GM12878 (cell line): ENCODE measurements at regions not wholly inside any gene's neighbourhood (a gene's known extent, or its start where the extent isn't known, plus 50 kb on each side); places are given as distances from the start of the nearest gene placed in this dataset.

Experiments used
- ATAC-seq: fragments of 200-7000 bp; cut with Tn5 transposase; 3 replicates; pipeline ENCODE4 v1.9.1; 2020; ENCODE audit warnings: mild to moderate bottlenecking, moderate library complexity
- BruUV-seq: library from RNA; stranded (reverse); fragments of 400-500 nt; replicated peaks from 2 replicates; lab custom pipeline; 2021; lab: Mats Ljungman, UMichigan
- CTCF ChIA-PET: fragments of 300-600 bp; sonication (Branson Sonifier 250); formaldehyde crosslinking; extraction: SDS; loops from one replicate; lab custom pipeline; 2021; ENCODE audit warnings: inconsistent platforms; lab: Yijun Ruan, JAX
- POLR2A ChIA-PET: fragments of 350-600 bp; formaldehyde crosslinking; extraction: SDS; loops from one replicate; lab custom pipeline; 2021; ENCODE audit warnings: inconsistent platforms; lab: Charles Lee
- RAD21 ChIA-PET: fragments of 300-600 bp; sonication (Branson Sonifier 250); formaldehyde crosslinking; loops from one replicate; lab custom pipeline; 2023; ENCODE audit warnings: antibody characterized with exemption; ENCODE audit not compliant: unreplicated experiment; lab: Charles Lee
- SMC1A ChIA-PET: fragments of 300-600 bp; sonication (Branson Sonifier 250); formaldehyde crosslinking; loops from one replicate; lab custom pipeline; 2023; ENCODE audit not compliant: unreplicated experiment, uncharacterized antibody; lab: Charles Lee
- DNase-seq: peaks from one replicate; pipeline ENCODE4 v3.0.0-alpha.2; 2011; ENCODE audit warnings: low read depth, low spot score
- FAIRE-seq: peaks from 3 replicates; lab custom pipeline; 2011; peaks lifted over from hg19 to GRCh38; lab: Jason Lieb, UNC
- H2AFZ ChIP-seq: 2 replicates; pipeline ENCODE4 v1.6.0; 2011; ENCODE audit warnings: low read depth, low read length, control low read depth; ENCODE audit not compliant: control insufficient read depth
- H3K27ac ChIP-seq: 2 replicates; pipeline ENCODE4 v1.5.1; 2011; ENCODE audit warnings: control low read depth; ENCODE audit not compliant: control insufficient read depth, insufficient read depth
- H3K27me3 ChIP-seq, 2 experiments: replicated peaks in 1 of 2; 2 replicates each; pipeline versions ENCODE4 v1.6.0 to v1.6.1; 2011; ENCODE audit warnings: low read length in 1 of 2; ENCODE audit not compliant: control insufficient read depth in 2 of 2, insufficient read depth in 2 of 2
- H3K36me3 ChIP-seq, 2 experiments: 2 replicates each; pipeline ENCODE4 v1.5.1; 2011; ENCODE audit warnings: low read length in 1 of 2; ENCODE audit not compliant: control insufficient read depth in 2 of 2, insufficient read depth in 2 of 2
- H3K4me1 ChIP-seq: 2 replicates; pipeline ENCODE4 v1.6.1; 2011; ENCODE audit warnings: mild to moderate bottlenecking, low read length, moderate library complexity, mixed read lengths; ENCODE audit not compliant: control insufficient read depth, insufficient read depth
- H3K4me2 ChIP-seq: 2 replicates; pipeline ENCODE4 v1.6.0; 2011; ENCODE audit warnings: control low read depth; ENCODE audit not compliant: control insufficient read depth, insufficient read depth
- H3K4me3 ChIP-seq: fragments of 200-600 bp; sonication (generic); 2 replicates; pipeline ENCODE4 v1.5.1; 2016
- H3K79me2 ChIP-seq: 2 replicates; pipeline ENCODE4 v1.6.0; 2011; ENCODE audit warnings: low read length; ENCODE audit not compliant: control insufficient read depth, insufficient read depth
- H3K9ac ChIP-seq: 2 replicates; pipeline ENCODE4 v1.8.0; 2011; ENCODE audit warnings: low read length, control low read depth, mixed read lengths; ENCODE audit not compliant: control insufficient read depth, insufficient read depth
- H3K9me3 ChIP-seq: replicated peaks from 3 replicates; pipeline ENCODE4 v1.5.1; 2011; ENCODE audit warnings: mild to moderate bottlenecking, low read length; ENCODE audit not compliant: control insufficient read depth, insufficient read depth
- H4K20me1 ChIP-seq: 2 replicates; pipeline ENCODE4 v1.6.0; 2011; ENCODE audit not compliant: control insufficient read depth, insufficient read depth
- ASH2L ChIP-seq: fragments of 300-600, 200-600 bp; sonication (generic); IDR thresholded peaks from 2 replicates; pipeline ENCODE4 v1.6.1; 2017; ENCODE audit warnings: low read depth, mild to moderate bottlenecking, borderline replicate concordance
- CBX3 ChIP-seq: fragments of 200-600 bp; sonication (generic); IDR thresholded peaks from 2 replicates; pipeline ENCODE4 v1.6.1; 2016; ENCODE audit warnings: low read depth, borderline replicate concordance
- EP300 ChIP-seq, 2 experiments: fragments of 150-350 bp in 1 of 2; IDR thresholded peaks; 2 replicates each; pipeline ENCODE4 v1.6.1; 2011 to 2012; ENCODE audit warnings: low read depth in 2 of 2, low read length in 2 of 2, borderline replicate concordance in 1 of 2, improper control_type of control experiment in 1 of 2, inconsistent platforms in 1 of 2; ENCODE audit not compliant: control insufficient read depth in 1 of 2
- FOS ChIP-seq: IDR thresholded peaks from 3 replicates; pipeline ENCODE4 v1.6.1; 2011; ENCODE audit warnings: borderline replicate concordance; ENCODE audit not compliant: insufficient read length; ENCODE audit errors: extremely low read depth
- HDAC6 ChIP-seq: fragments of 200-600 bp; sonication (generic); IDR thresholded peaks from one replicate; pipeline ENCODE4 v1.8.0; 2017; ENCODE audit warnings: antibody characterized with exemption; ENCODE audit not compliant: unreplicated experiment
- MTA3 ChIP-seq: IDR thresholded peaks from 2 replicates; pipeline ENCODE4 v1.6.1; 2012; ENCODE audit warnings: low read length, inconsistent platforms, borderline replicate concordance
- SPI1 ChIP-seq: IDR thresholded peaks from 2 replicates; pipeline ENCODE4 v1.6.1; 2011; ENCODE audit warnings: low read depth, mild to moderate bottlenecking, low read length, moderate library complexity, borderline replicate concordance; ENCODE audit not compliant: insufficient read depth
- WRNIP1 ChIP-seq: IDR thresholded peaks from 2 replicates; pipeline ENCODE4 v1.6.1; 2011; ENCODE audit warnings: low read depth, low read length, improper control_type of control experiment, borderline replicate concordance
- ZBTB33 ChIP-seq: fragments of 450-650 bp; IDR thresholded peaks from 2 replicates; pipeline ENCODE4 v1.6.1; 2017; ENCODE audit warnings: mild to moderate bottlenecking
- WGBS: methylation state at CpG from one replicate; pipeline ENCODE4 v1.1.6; 2016; ENCODE audit warnings: low lambda C conversion rate; ENCODE audit not compliant: insufficient replicate concordance, insufficient coverage; ENCODE audit errors: missing lambda C conversion rate; 5-methylcytosine and 5-hydroxymethylcytosine counted together
- in situ Hi-C: fragments of 300-500 bp; cut with MboI; formaldehyde crosslinking; loops from 9 replicates; pipeline ENCODE4 v1.14.3; 2018; ENCODE audit warnings: mixed read lengths
- intact Hi-C: fragments of 100-400 bp; cut with micrococcal nuclease; formaldehyde crosslinking; loops from one replicate; pipeline ENCODE4 v1.14.2; 2022; ENCODE audit not compliant: unreplicated experiment
- TF ChIP-seq, protein P1 (sequence below): fragments of 450-650 bp; conservative IDR thresholded peaks from 2 replicates; pipeline ENCODE4 v1.6.1; 2017; ENCODE audit warnings: mild to moderate bottlenecking, moderate library complexity
- TF ChIP-seq, protein P2 (sequence below): fragments of 450-650 bp; IDR thresholded peaks from 2 replicates; pipeline ENCODE4 v1.6.1; 2016; ENCODE audit warnings: mild to moderate bottlenecking

- ChIA-PET RAD21 (no interaction called here), CTCF (interaction anchor here (0.6 to 1.3 kb wide), 2 partner anchors 17 to 178 kb away, joined by 3 to 4 read pairs; no protein-coding TSS in a partner anchor)
These were observed 397.9 kb upstream of the GOLIM4 start for GRCh38 chr3:168493412-168494205.

DNA sequence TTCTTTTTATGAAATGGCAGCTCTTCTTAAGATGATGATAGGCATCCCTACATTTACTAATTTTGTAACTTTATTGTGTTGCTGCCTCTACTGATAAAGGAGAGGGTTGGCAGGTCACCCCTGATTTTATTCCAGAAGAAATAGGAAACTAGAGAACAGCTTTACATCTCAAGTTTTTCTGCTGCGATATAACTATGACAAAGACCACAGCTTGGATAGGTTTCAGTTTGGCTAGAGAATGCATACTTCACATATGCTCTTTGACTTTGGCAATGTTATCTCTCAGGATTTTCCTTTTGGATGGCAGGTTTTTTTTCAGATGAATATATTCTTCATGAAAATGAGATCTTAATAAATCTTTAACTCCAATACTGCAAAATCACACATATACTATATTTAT, 395.3 kb upstream of the GOLIM4 start:
- H3K36me3 ChIP-seq: no peaks in the 10 kb centered on the region
- BruUV-seq: no TSS peak
- no peaks in the 10 kb centered on the region for H3K9me3 ChIP-seq
- H3K27ac ChIP-seq: no peak overlapping the region
- no peak for DNase-seq
- SMC1A ChIA-PET: interaction anchor here (1.0 to 3.1 kb wide), 3 partner anchors 8 to 58 kb away, joined by 3 to 11 read pairs (median 5); no protein-coding TSS in a partner anchor
- no peaks in the 10 kb centered on the region; a peak in 1 of 4 replicates for H3K27me3 ChIP-seq
- H2AFZ ChIP-seq: no peak overlapping the region
- POLR2A ChIA-PET: interaction anchor here (0.6 kb wide), 1 partner anchor 123 kb away, joined by 3 read pairs; no protein-coding TSS in a partner anchor
- H4K20me1 ChIP-seq: no peaks in the 10 kb centered on the region
- no peaks in the 10 kb centered on the region for H3K79me2 ChIP-seq
- no peak overlapping the region for H3K4me3 ChIP-seq
- FAIRE-seq: no peak
- no peaks in the 10 kb centered on the region for H3K4me1 ChIP-seq
- intact Hi-C loops: no loop called here
- RAD21 ChIA-PET: no interaction called here
- 56% methylated on average over 1 of the region's 1 CpG for WGBS
- in situ Hi-C loops: no loop called here
- no peak overlapping the region for H3K9ac ChIP-seq
- ATAC-seq: no peak
- H3K4me2 ChIP-seq: no peak overlapping the region
- CTCF ChIA-PET: no interaction called here
- TF ChIP-seq FOS (no peak), ZBTB33 (no peak), ASH2L (no peak), MTA3 (no peak), HDAC6 (no peak), CBX3 (no peak), EP300 (IDR thresholded peaks at IDR 0.05; ENCODE audit: borderline replicate concordance in 1 of 2, control insufficient read depth in 1 of 2, low read depth in 2 of 2, low read length in 2 of 2) (no peak)
- TF ChIP-seq, protein P1, sequence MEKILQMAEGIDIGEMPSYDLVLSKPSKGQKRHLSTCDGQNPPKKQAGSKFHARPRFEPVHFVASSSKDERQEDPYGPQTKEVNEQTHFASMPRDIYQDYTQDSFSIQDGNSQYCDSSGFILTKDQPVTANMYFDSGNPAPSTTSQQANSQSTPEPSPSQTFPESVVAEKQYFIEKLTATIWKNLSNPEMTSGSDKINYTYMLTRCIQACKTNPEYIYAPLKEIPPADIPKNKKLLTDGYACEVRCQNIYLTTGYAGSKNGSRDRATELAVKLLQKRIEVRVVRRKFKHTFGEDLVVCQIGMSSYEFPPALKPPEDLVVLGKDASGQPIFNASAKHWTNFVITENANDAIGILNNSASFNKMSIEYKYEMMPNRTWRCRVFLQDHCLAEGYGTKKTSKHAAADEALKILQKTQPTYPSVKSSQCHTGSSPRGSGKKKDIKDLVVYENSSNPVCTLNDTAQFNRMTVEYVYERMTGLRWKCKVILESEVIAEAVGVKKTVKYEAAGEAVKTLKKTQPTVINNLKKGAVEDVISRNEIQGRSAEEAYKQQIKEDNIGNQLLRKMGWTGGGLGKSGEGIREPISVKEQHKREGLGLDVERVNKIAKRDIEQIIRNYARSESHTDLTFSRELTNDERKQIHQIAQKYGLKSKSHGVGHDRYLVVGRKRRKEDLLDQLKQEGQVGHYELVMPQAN: no peak
- TF ChIP-seq, protein P2, sequence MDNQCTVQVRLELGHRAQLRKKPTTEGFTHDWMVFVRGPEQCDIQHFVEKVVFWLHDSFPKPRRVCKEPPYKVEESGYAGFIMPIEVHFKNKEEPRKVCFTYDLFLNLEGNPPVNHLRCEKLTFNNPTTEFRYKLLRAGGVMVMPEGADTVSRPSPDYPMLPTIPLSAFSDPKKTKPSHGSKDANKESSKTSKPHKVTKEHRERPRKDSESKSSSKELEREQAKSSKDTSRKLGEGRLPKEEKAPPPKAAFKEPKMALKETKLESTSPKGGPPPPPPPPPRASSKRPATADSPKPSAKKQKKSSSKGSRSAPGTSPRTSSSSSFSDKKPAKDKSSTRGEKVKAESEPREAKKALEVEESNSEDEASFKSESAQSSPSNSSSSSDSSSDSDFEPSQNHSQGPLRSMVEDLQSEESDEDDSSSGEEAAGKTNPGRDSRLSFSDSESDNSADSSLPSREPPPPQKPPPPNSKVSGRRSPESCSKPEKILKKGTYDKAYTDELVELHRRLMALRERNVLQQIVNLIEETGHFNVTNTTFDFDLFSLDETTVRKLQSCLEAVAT: no peak

More at GRCh38 chr3:168493412-168494205, 397.9 kb upstream of the GOLIM4 start:
- H3K4me1 ChIP-seq: no peaks in the 10 kb centered on the region
- no peaks in the 10 kb centered on the region for H3K36me3 ChIP-seq
- ChIA-PET SMC1A (no interaction called here), POLR2A (no interaction called here)
- 0 out of 2 replicates have a peak, but pooled peaks have one; percentile 23 for TF ChIP-seq SPI1
- TF ChIP-seq WRNIP1: no peak
- H3K79me2 ChIP-seq: no peaks in the 10 kb centered on the region
- H4K20me1 ChIP-seq: no peaks in the 10 kb centered on the region
- no peak for FAIRE-seq
- in situ Hi-C loops: no loop called here
- intact Hi-C loops: no loop called here
- no peak overlapping the region for H3K4me3 ChIP-seq
- no peak overlapping the region for H3K9ac ChIP-seq
- ATAC-seq: peak; percentile 51; the same call in 2 of the 3 replicates
- H3K9me3 ChIP-seq: no peaks in the 10 kb centered on the region
- no peak overlapping the region for H2AFZ ChIP-seq
- DNase-seq: no peak
- H3K27ac ChIP-seq: no peak overlapping the region
- H3K27me3 ChIP-seq: no peaks in the 10 kb centered on the region
- no peak overlapping the region for H3K4me2 ChIP-seq
- no TSS peak for BruUV-seq
